ENCODE measurements at regions not wholly inside any gene's neighbourhood (a gene's known extent, or its start where the extent isn't known, plus 50 kb on each side); places are given as distances from the start of the nearest gene placed in this dataset.
A peak's percentile ranks its signal among the peaks of the same experiment; 100 is the strongest.

DNA sequence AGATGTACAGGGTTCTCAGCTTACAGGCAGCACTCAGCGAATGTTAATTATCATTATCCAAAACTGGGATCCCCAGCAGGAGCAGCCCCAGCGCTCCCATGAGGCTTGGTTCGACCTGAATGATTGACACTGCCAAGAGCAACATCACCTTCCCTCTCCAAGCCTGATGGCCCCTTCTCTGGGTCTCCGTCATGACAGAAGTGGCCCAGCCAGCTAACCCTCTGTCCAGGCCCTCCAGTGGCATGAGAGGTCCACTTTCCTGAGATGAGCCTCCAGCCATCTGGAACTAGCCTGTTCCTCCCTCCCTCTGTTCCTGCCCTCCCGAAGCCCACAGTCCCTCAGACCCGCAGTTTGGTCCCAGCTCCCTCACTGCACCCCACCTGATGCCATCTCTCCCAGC lies 97.0 kb upstream of the RAB6C start:
- DNase-seq: no peak

DNA sequence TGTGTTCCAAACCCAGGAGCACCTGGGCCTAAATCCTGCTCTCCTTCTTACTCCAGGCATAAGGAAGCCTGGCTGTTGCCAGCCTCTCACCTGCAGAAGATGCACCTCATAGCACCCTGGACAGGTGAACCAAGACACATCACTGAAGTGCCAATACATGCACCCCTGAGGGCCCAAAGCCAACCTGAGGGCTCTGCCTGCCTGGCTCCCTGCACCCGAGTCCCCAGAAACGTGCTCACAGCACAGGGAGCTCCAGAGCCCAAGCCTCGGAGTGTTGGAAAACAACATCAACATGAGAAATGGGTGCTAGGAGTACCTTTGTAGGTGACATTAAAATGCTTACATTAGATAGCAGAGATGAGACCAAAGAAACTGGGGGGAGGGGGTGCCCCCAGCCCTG lies 96.3 kb upstream of the RAB6C start:
- DNase-seq: no peak

DNA sequence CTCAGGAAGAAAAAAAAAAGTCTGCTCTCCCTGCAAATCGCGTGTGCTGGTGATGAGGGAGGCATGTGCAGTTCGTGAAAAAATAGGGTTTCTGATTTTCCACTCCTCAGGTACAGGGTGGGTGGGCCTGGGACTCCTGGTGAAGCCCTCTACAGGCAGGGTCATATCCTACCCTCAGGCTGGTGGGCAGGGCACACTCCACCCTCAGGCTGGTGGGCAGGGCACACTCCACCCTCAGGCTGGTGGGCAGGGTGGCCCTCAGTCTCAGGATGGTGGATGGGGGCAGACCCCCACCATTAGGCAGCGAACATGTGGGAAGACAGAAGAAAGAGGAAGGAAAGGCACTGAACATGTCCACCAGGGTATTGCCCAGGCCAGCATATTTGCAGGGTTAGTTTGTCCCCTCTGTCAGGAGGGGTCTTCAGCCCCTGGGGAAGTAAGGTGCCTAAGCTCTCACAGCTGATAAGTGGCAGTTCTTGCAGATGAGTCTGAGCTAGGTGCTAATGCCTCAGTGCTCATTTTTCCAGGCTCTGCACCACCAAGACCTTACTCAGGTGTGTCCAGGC lies 95.2 kb upstream of the RAB6C start:
- no peak for DNase-seq

DNA sequence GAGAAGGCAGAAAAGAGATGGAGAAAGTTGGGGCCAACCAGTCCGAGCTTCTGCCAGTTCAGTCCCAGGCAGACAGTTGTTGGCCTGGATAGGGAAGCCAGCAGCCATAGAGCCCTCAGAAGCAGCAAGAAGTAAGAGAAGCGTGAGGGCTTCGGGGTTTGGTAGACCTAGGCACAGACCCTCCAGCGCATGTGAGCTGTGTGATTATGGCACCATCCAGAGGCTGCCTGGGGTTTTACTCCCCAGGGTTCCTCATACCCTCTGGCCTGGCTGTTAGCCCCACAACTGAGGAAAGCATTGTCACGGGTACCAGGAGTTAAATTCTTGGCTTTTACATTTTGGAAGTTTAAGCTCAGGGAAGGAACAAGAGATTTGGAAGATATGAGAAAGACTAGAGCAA lies 93.7 kb upstream of the RAB6C start:
- DNase-seq: peak in 1 of 2 experiments; percentile 6

DNA sequence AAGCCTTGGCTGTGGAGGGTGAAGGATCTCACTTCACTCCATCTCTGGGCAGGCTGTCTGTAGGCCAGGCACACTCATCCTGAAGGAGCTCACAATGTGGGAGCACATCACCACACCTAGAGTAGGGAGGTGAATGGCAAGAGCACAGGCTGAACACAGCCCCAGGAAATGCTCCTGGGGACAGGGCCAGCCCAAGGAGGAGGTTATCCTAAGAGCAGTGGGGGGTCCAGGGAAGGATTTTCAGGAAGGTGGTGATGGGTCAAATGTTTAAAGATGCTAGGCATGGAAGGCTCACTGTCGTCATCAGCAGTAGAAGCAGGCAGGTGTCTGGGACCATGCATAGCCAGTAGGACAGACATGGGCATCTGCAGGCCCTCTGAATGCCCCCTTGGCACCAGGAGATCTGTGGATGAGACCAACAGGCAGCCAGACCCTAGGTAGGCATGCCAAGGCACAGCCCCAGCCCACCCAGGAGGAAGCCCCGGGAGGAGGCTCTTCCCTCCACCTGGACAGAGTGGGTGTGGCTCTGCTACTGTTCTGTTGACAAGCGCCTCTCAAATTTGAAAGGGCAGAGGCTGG lies 91.7 kb upstream of the RAB6C start:
- no peak for DNase-seq

DNA sequence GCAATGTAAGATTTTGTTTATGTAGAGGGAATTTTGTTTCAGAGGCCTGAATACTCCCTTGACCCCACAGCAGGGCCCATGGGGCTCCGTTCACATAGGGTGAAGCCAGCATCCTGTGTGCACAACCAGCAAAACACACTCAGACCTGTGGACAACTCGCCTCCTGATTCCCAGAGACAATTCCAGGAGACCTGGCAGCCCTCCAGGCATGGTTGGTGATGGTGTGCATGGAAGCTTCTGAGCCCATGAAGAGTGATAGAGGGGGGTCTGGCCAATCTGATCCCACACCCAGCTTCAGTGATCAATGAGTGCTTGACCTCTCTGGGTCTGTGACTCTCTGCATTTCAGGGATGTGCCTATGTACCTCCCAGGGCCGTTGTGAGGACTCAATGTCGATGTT lies 91.0 kb upstream of the RAB6C start:
- no peak for DNase-seq

DNA sequence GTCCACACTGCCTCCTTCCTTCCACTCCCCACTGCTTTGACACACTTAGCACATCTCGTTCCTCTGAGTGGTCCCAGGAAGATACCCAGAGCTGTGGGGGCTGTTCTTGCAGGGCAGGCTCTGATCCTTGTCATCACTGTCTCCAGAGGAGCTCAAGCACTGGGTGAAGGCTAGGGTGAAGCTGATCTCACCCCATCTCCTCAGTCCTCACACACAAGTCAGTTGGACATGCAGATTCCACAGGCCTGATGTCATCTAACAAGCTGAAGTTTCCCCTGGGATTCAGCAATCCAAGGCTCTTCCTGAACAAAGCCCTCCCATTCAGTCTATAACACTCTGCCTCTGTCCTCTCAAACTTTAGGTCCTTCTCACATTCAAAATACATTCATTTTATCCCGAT lies 90.6 kb upstream of the RAB6C start:
- no peak for DNase-seq

DNA sequence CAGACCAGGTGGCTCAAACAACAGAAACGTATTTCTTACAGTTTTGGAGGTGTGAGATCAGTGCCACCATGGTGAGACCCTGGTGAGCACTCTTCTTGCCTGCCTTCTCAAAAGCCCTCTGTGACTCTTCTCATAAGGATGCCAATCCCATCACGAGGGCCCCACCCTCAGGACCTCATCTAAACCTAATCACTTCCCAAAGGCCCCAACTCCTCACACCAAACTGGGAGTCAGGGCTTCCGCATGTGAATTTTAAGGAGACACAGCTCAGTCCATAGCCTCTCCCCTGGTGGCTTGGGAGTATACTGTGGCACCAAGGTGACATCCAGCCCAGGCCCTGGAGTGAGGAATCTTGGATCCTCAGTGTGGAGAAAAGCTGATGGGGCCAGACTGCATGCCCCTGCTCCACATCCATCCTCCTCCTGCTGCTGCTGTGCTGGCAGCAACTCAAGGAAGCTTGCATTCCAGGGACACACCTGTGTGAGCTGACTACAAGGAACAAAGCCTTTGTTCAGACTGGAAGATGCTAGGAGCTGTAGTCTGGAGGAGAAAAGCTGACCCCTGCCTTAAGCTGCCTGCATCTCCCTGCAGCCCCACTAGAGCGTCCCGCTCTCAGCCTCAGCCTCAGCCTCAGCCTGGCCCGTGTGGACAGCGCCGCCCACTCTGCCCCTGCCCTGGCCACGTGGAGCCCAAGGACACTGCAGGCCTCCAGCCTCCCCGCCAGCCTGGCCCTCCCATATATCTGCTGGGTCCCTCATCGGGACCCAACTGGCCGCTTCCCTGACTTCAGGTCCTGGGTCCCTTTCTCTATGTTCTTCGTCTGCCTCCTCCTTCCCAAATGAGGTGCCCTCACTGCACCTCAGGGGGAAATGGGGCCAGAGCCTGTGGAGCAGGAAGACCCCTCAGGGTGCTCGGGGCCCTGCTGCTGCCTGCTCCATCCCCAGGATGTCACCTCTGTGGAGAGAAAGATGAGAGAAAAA lies 87.8 kb upstream of the RAB6C start:
- no peak for DNase-seq

DNA sequence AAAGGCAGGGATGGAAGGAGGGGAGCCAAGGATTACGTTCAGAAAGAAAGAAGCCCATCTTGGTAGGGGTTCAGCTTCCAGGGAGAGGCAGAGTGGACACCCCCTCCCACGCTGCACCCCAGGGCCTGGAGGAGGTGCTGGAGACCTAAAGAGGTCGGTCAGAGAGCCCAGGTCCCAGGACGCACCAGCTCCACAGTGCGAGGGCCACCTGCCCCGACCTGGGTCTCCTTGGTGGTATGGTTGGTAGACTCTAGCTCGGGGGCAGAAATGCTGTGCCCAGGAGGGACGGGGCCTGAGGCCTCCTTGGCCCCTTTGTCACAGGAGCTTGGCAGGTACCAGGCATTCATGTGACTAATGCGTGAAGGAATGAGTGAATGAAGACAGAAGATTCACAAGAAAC lies 87.1 kb upstream of the RAB6C start:
- DNase-seq: no peak

DNA sequence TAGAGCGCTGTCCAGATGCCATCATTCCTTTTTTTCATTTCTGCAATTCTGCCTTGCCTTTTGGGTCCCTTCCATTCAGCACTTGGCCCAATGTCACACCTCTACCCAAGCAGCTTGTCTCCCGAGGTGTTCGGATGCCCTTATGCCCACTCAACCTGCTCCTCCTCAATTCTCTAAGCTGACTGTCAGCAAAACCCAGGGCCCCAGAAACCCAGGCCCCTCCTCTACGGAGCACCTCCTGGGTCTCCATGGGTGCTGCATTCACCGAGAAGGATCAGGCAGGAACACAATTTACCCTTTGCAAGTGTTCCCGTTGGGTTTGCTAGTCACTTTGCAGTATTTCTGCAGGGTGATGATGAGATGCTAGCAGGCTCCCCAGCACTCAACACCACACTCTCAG lies 86.7 kb upstream of the RAB6C start:
- no peak for DNase-seq

DNA sequence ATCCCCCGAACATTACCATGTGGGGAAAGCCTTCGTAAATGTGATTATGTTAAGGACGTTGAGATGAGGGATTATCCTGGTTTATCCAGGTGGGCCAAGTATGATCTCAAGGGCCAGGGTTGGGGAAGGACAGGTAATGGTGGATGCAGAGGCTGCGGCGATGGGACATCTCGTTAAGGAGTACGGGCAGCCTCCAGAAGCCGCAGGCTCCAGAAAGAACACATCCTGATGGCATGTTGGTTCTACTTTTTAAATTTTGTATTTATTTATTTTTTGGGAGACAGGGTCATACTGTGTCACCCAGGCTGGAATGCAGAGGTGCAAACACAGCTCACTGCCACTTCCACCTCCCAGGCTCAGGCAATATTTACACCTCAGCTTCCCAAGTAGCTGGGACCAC lies 86.2 kb upstream of the RAB6C start:
- no peak for DNase-seq

DNA sequence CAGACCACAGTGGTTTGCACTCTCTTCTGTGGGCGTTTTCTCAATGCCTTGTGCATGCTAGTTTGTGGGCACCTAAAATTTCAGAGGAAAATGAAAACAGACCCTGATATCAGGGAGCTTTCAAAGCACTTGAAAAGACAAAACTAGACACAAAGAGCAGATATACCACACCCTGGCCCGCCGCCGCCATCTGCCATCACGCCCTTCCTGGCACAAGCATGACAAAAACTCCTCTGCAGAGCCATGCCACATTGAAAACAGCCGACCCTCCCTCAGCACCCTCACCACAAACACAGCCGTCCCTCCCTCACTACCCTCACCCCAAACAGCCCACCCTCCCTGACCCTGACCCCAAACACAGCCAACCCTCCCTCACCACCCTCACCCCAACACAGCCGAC lies 84.8 kb upstream of the RAB6C start:
- DNase-seq: no peak

DNA sequence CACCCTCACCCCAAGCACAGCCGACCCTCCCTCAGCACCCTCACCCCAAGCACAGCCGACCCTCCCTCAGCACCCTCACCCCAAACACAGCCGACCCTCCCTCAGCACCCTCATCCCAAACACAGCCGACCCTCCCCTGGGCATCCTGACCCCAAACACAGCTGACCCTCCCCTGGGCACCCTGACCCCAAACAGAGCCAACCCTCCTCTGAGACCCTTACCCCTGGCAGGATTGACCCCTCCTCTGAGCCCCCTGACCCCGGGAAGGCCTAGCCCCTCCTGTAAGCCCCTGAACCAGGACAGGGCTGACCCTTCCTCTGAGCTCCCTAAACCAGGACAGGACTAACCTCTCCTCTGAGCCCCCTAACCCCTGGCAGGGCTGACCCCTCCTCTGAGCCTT lies 84.4 kb upstream of the RAB6C start:
- no peak for DNase-seq

DNA sequence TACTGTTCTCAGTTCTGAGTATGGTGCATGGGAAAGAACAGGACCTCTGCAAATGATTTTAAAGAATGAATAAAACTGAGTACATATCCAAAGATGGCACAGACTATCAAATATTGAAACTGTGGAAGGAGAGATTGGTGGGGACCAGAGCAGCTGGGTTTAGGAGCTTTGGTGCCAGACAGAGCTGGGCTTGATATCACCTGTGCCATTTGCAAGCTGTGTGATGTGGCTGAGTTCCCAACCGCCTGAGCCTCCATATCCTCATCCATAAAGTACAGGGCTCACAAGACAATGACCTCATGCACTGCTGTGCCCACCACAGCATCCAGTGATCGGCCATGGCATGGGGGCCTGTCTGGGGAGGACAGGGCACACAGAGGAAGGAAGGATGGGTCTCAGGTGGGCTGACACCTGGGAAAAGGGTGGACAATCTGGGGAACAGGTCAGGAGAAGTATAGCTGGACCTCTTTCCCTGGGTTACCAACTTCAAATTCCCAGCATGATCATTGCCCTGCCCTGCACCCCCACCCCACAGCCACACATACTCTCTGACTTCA lies 83.9 kb upstream of the RAB6C start:
- DNase-seq: no peak

DNA sequence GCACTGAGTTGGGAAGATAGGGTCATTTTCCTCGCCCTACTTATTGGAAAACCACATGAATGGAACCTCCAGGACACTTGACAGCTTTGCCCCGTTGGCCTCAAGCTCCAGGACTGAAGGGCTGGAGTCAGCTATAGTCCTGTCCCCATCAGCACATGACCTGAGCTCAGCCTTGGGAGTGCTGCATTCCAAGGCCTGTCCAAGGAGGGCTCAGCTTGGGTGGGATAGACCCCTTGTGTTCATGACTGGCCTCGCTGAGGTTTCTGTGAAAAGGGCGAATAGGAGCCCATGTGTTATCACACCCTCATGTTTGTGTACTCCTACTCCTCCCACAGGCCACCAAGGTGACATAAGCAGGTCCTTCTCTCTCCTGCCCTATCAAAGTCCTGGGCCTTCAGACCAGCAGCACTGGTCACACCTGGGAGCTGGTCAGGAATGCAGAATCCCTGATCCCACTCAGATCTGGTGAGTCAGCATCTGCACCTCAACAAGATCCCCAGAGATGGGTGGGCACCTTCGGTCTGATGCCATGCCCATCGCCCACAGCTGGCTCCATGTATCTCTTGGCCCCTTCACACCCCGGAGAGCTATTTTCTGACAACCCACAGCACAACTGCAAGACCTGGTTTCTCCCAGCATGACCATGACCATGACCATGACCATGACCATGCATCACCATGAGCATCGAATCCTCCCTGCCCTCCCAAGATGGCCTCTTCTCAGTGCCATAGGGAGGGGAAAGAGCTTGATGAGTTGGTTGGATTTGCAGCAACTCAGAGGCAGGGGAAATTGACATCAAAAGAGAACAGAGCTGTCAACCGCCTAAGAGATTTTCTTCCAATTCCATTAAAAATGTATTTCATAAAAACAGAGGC lies 83.0 kb upstream of the RAB6C start:
- no peak for DNase-seq

DNA sequence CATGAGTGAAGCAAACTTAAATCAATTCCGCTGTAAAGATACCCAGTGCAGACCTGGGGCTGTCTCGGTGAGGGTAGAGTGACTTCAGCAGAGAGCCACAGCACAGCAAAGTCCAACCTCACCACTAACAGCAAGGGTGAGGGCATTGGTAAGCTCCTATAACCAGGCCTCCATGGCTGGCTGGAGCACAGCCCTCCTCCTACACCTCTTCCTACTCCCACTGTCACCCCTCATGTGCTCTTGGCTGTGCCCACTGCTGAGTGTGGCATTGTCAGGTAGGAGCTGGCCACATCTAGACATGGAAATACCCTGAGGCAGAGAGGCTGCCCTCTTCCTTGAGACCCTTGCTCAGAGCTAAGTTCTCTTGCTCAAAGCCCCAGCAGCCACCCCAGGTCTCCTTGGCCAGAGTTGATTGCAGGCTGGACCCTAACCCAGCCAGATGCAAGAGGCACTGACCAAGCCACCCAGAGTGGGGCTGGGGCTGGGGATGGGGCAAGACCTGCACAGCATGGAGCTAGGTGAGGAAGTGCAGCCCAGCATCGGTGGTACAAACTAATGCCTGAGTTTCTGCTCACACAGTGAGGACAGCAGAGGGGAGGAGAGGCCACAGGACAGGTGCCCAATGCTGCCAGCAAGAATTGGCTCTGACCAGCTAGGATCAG lies 77.6 kb upstream of the RAB6C start:
- no peak for DNase-seq

DNA sequence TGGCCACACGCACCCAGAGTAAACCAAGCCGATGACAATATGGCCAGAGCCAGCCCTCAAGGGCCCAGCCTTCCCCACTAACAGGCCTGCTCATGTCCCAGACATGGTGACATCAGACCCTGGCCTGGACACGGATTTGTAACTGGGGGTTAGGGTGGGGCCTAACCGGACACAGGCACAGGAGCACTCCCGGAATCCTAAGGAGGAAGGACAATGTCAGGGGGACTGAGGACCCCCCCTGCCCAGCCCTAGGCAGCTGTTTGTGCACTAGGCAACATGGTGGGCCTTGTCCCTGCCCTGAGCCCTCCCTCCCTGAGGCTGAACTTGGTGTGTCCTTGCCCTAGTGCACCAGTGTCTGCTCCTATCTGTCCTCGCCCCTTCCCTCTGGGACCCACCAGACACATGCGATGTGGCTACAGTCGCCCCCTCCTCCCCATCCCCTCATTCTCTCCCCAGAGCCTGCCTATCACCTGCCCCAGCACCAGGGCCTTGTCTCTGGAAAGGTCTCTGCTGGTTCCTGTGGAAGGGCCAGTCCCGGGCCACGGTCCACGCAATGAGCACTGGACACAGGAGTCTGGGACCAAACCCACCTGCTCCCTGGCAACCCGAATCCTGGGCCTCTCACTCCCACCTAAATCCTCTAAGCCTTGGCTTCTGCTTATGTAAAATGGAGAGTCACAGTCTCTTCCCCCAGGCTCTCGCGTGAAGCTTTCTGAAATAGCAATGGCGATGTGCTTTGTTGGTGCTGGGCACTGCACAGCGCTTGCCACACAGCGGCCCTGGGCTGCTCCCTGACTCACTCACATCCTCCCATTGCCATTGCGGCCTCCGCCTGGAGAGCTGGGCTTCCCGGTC lies 76.5 kb upstream of the RAB6C start:
- DNase-seq: no peak

DNA sequence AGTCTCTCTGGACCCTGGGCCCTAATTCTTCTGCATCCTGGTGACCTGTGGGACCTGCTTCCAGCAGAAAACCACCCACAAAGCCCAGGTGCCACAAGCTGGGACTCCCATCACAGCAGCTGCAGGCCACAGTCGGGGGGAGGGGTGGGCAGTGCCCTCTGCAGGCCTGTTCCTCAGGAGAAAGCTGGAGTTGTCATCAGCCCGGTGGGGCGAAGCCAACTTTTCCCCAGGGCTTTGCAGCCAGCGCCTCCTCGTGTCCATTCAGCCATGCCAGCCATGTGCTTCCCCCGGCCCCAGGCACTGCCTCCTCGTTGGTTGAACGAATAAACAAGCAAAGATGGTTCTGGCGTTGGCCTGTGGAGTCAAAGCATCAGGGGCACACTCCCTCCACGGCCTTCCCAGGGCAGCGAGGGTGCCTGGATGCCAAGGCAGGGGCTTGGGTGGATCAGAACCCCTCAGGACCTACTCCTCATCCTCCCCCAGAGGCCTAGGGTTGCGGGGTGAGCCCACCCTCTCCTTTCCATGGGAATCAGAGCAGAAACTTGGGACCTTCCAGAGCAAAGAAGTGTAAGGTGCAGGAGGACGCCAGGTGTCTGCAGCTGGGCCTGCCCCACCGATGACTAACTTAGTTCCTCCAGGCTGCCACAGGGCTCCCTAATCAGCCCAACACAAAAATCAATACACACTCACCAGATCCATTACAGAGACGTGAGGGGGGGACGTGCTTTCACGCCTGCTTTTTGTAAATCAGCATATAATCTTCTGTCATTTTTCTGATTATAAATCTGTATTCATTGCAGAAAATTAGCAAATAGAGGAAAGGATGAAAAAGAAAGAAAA lies 75.7 kb upstream of the RAB6C start:
- no peak for DNase-seq

DNA sequence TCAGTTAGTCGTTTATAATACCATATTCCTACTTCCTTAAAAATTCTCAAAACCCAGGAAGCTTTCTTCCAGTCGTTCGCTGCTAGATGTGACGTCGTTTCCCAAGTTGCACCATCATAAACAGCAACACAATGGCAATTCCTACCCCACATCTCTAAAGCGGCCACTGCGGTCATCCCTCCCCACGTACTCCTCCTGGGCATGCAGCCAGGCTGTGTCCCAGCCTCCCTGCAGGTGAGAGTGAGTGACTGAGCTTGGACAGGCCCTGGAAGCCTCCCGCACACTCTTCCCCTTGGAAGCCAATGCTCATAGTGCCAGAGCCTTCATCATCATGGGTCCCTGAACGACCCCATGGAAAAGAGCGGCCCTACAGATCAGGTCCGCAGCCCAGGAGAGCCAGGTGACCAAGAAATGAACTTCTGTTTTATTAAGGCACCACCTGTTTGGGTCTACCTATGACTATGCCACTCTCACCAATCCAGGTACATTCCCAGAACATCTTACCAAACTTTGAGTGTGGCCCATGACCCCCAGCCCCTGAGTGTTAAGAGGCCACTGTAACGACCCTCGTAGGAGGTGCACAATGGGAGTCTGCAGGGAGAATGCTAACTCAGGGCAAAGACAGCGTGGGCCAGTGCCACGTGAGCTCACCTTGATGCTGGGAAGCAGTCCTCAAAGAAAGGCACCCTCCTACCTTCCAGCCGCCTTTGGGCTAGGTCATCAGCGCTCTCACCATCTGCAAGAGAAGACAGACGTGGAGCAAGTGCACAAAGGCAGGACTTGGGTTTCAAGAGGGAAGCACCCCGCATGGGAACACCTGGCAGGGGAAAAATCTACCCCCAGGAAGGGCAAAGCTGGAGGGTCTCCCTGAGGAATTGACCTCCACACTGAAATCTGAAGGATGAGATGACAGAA lies 74.7 kb upstream of the RAB6C start:
- no peak for DNase-seq
